ENCODE measurements at regions not wholly inside any gene's neighbourhood (a gene's known extent, or its start where the extent isn't known, plus 50 kb on each side); places are given as distances from the start of the nearest gene placed in this dataset.

DNA sequence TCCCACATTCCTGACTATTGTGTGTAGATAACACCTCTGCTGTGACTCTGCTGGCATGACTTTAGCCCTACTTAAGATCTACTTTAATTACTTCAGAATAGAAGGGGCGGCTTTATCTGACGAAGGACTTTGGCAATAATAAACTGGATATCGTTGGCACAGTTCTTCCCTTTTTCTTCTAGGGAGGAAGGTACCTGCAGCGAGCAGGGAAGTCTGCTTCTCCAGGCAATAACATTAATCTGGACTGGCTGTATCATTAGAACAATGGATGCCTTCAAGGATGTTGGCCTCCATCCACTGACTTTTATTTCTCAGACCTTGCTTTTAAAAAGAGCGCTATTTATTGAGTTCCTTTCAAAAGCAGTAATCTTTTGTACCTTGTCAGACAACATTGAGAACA lies 172.6 kb upstream of the THSD7A start:
- TF ChIP-seq CTCF (IDR thresholded peaks at IDR 0.05; ENCODE audit: insufficient read depth, low read length) (no peak), GABPA (IDR thresholded peaks at IDR 0.05; ENCODE audit: low read depth) (no peak), POLR2AphosphoS5 (IDR thresholded peaks at IDR 0.05; ENCODE audit: low read depth) (no peak), REST (IDR thresholded peaks at IDR 0.05; ENCODE audit: insufficient replicate concordance, low read depth) (no peak)
